ENCODE measurements at regions not wholly inside any gene's neighbourhood (a gene's known extent, or its start where the extent isn't known, plus 50 kb on each side); places are given as distances from the start of the nearest gene placed in this dataset.

- DNase-seq (ENCODE audit: low read depth, low spot score), result no peak
These were observed 83.6 kb upstream of the FXR1 start for GRCh38 chr3:180828723-180829408.

DNA sequence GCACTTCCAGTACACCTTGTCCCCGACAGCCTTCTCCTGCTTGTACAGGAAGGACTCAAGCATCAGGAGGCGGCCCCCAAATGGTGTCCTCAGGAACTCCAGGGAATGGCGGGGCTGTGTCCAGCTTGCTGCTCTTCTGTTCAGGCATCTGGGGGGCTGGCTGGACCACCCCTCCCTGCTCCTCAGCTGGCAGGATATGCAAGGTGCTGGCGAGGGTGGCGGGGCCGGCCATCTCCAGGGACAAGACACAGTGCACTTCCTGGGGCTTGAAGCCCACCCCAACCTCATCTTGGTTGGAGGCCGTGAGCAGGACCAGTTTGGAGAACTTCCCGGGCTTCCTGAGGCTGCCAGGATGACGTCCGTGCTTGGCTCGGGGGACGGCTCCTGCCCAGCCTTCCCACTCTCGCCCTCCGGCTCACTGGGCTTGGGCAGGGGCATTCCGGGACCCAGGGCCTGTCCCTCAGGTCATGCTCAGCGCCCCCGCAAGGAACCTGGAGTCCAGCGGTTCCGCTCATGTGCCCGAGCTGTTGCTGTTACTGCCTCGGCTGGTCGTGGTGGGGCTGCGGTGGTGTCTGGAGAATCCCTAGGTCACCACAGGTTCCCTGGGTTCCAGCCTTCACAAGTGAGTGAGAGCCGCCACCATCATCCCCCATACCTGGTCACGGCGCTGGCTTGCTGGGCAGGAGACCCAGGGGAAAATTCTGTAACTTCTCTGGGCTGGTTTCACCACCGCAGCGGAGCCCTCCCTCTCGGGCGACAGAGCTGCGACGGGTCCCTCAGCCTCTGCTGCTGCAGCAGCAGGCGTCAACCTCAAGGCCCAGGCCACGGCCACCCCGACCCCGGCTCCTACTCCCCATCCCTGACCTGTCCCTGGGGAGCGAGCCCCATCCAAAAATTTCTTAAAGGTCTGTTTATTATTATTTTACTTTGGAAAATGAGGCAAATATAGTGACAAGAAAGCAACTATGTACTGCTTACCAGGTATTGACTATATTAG lies 82.8 kb upstream of the FXR1 start:
- no peak for DNase-seq (ENCODE audit: low read depth, low spot score)

- DNase-seq (ENCODE audit: low read depth, low spot score), result no peak
These were observed 77.0 kb upstream of the FXR1 start for GRCh38 chr3:180835501-180835900.

DNA sequence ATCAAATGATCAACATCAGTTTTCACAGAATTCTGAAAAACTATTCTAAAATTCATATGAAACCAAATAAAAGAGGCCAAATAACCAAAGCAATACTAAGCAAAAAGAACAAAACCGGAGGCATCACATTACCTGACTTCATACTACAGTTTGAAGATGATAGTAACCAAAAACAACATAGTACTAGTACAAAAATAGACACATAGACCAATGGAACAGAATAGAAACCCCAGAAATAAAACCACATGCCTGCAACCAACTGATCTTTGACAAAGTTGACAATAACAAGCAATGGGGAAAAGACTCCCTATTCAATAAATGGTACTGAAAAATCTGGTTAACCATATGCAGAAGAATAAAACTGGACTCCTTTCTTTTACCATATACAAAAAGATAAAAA lies 75.7 kb upstream of the FXR1 start:
- no peak for DNase-seq (ENCODE audit: low read depth, low spot score)

GRCh38 chr3:180854887-180855286 lies 57.6 kb upstream of the FXR1 start:
- DNase-seq (ENCODE audit: low read depth, low spot score), result no peak

GRCh38 chr3:180855364-180855763 lies 57.1 kb upstream of the FXR1 start:
- no peak for DNase-seq (ENCODE audit: low read depth, low spot score)

GRCh38 chr3:180855956-180856355 lies 56.5 kb upstream of the FXR1 start:
- DNase-seq (ENCODE audit: low read depth, low spot score), result no peak

- DNase-seq (ENCODE audit: low read depth, low spot score), result no peak
These were observed 52.2 kb upstream of the FXR1 start for GRCh38 chr3:180860180-180860858.

All from pulmonary artery endothelial cell (primary cell).